LoVo (cell line): ENCODE measurements at regions not wholly inside any gene's neighbourhood (a gene's known extent, or its start where the extent isn't known, plus 50 kb on each side); places are given as distances from the start of the nearest gene placed in this dataset.

Experiments
- DNase-seq: peaks from one replicate; pipeline ENCODE4 v3.0.0-alpha.2; 2016; ENCODE audit warnings: low spot score

GRCh38 chr6:154885214-154885613 is 109.9 kb upstream of the TIAM2 start:
- DNase-seq: no peak

DNA sequence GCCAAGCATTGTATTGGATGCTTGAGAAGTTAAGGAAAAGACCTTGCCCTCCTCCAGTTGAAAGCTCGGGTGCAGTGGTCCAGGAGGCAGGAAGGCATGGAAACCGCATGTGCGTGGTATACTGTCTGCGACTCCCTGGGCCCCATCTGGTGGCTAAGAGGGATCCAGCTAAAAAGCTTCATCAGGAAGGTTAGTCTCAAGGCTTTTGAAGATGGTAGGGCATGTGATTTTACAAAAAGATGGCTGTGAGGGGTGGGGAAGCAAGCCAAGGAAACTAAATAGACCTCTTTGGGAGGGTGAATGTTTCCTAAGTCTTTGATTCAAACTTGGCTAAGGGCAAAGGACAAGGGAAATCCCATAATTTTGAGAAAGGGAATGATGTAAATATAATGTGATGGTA is 109.1 kb upstream of the TIAM2 start:
- DNase-seq: no peak

GRCh38 chr6:154886471-154886870 is 108.6 kb upstream of the TIAM2 start:
- no peak for DNase-seq

DNA sequence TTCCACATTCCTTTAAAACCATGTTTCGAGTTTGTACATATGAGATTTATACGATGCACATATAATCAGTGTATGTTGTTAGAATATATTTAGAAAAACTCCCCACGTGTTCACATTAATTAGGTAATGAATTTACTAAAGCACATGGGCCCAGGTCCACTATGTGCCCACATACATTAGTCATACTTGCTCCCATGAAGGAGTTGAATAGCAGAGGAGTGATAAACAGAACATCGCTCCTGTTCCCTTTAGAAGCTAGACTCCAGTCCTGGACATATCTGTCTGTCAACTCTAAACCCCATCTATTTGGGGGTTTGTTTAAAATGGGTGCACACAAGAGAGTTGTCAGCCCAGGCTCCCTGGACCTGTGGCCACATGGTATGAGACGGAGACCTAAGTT is 108.1 kb upstream of the TIAM2 start:
- DNase-seq: no peak

GRCh38 chr6:154888421-154889295 is 106.5 kb upstream of the TIAM2 start:
- DNase-seq: no peak

GRCh38 chr6:154890874-154891273 is 104.2 kb upstream of the TIAM2 start:
- DNase-seq: no peak

- no peak for DNase-seq
These were observed 103.2 kb upstream of the TIAM2 start for GRCh38 chr6:154891901-154892300.

DNA sequence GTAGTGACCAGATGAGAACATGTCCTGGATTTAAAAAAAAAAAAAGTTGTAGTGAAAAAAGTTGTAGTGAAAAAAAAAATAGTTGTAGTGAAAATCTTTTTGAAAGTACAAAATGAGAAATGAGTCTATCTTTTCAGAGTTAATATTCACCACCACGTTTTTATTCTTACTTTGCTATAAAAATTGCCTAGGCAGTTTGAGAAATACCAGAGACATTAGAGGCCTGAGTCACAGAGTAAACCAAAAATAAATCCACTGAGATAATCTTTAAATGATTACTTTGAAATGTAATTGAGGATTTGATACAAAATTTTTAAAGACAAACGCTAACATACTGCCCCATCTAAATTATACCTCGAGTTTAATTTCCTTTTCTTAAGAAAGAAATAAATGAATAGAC is 101.2 kb upstream of the TIAM2 start:
- DNase-seq: no peak

DNA sequence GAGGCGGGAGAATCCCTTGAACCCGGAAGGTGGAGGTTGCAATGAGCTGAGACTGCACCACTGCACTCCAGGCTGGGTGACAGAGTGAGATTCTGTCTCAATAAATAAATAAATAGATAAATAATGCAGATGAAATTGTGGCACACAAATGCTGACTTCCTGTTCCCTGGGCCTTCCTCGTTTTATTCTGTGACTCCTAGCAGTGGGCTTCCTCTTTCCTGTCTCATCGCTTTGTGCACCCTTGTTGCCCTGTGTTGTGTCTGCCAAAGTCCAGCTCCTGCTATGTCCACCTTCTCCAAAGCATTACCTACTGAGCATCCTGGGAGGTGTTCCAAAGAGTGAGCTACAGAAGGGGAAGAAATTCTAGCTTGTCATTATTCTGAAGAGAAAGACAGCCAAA is 100.2 kb upstream of the TIAM2 start:
- DNase-seq: no peak

DNA sequence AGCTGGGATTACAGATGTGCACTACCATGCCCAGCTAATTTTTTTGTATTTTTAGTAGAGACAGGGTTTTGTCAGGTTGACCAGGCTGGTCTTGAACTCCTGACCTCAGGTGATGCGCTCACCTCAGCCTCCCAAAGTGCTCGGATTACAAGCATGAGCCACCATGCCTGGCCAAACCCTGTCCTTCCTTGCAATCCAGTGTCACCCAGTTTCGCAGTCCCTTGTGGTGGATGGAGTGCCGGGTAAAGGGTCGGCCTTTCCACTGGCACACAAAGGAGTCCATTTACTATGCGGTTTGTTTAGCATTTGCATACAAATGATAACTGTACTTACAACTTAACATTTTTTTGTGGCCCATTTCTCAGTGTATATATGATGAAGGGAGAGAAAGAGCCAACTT is 99.3 kb upstream of the TIAM2 start:
- DNase-seq: no peak

GRCh38 chr6:154898821-154899220 is 96.3 kb upstream of the TIAM2 start:
- no peak for DNase-seq

- DNase-seq: no peak
These were observed 95.2 kb upstream of the TIAM2 start for GRCh38 chr6:154899824-154900463.

- no peak for DNase-seq
These were observed 93.1 kb upstream of the TIAM2 start for GRCh38 chr6:154901876-154902552.

GRCh38 chr6:154907291-154907690 is 87.8 kb upstream of the TIAM2 start:
- DNase-seq: no peak

GRCh38 chr6:154908723-154909122 is 86.4 kb upstream of the TIAM2 start:
- no peak for DNase-seq

GRCh38 chr6:154909311-154909710 is 85.8 kb upstream of the TIAM2 start:
- DNase-seq: no peak

GRCh38 chr6:154909821-154910220 is 85.3 kb upstream of the TIAM2 start:
- no peak for DNase-seq

GRCh38 chr6:154914288-154914687 is 80.8 kb upstream of the TIAM2 start:
- no peak for DNase-seq

GRCh38 chr6:154916857-154917256 is 78.3 kb upstream of the TIAM2 start:
- DNase-seq: no peak

DNA sequence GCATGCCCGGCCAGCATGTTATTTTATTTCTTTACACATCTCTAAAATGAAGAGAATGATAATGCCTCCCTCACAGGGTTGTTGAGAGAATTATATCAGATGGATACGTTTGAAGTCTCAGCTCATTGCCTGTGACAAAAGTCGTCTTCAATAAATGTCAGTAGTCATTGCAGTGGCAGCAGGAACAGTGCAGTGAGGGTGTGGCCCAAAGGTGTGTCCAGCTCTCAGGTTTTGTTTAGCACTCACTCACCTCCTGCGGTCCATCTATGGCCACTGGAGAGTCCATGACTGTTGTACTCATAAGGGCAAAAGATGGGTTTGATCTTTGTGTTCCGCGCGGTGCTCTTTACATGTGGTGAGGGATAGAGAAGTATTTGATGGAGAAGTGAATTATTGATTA is 77.2 kb upstream of the TIAM2 start:
- DNase-seq: no peak

DNA sequence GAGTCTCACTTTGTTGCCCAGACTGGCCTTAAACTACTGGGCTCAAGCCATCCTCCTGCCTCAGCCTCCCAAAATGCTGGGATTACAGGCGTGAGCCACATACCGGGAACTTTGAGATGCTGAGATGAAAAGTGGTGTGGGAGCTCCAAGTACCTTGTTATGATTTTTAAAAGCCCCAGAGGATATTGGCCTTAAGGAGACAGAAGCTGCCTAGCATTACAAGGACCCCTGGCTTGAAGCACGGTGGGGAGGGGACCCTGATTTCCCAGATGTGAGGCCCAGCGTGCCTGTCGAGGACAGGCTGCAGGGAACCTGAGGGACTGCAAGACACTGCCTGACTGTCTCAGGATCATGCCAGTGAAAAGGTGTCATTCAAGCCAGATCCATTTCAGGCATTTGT is 75.3 kb upstream of the TIAM2 start:
- DNase-seq: no peak

DNA sequence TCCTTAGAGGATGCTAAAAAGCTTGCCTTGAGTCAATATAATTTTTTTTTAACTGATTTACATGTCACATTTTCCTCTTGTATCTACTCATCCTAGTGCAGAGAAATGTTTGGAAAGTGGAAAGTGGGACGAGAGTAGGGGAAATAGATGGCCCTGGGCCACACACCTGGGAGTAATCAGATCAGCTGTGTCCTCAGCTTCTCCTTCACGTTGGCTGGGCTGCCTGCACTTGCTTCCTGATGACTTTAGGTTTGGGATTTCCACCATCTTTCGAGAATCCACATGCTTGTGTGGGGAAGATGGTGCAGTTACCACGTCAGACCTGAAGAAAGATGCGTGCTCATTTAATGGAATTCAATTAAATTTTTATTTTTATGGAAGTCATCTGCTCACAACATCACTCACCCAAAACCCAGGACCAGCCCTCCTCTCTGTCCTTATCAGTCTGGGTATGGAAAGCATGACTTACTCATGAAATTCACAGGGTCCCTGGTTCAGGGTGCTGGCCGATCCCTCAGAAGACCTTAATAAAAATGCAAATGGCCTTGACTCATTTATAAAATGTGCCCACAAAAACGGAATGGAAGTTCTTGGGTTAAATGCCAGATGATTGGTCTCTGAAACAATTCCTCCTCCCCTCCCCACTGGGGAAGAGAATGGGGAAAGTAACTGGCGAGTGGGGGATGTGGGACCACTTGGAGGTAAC is 74.5 kb upstream of the TIAM2 start:
- DNase-seq: no peak

DNA sequence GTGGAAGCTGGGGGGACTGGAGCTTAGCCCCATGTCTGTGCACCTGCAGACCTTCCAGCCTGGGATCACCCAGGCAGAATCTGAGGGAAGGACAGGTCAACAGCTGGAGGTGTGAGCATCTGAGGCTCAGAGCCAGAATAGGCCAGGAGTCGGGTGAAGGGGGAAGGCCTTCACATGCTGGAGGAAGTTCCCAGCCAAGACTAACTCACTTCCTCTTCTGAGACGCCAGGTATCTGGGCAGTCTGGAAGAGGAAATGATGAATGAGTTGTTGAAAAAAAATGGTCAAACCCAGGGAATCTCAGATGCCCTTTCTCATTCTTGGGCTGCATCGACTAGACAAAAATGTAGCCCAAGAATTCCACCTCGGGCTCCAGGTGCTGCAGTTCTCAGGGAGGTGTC is 73.6 kb upstream of the TIAM2 start:
- no peak for DNase-seq
